ENCODE measurements at regions not wholly inside any gene's neighbourhood (a gene's known extent, or its start where the extent isn't known, plus 50 kb on each side); places are given as distances from the start of the nearest gene placed in this dataset.
A peak's percentile ranks its signal among the peaks of the same experiment; 100 is the strongest.

- no peak for DNase-seq
Measured at GRCh38 chr19:29293292-29293691, 80.3 kb upstream of the UQCRFS1 start.

- DNase-seq, result no peak
Measured at GRCh38 chr19:29293736-29294342, 80.9 kb upstream of the UQCRFS1 start.

- no peak for DNase-seq
Measured at GRCh38 chr19:29294343-29294811, 81.4 kb upstream of the UQCRFS1 start.

GRCh38 chr19:29295285-29295684 lies 82.3 kb upstream of the UQCRFS1 start:
- no peak for DNase-seq

- DNase-seq, result no peak
Measured at GRCh38 chr19:29297381-29297780, 84.4 kb upstream of the UQCRFS1 start.

GRCh38 chr19:29299416-29300380 lies 86.7 kb upstream of the UQCRFS1 start:
- no peak for DNase-seq

- DNase-seq, result no peak
Measured at GRCh38 chr19:29302002-29302928, 89.3 kb upstream of the UQCRFS1 start.

- no peak for DNase-seq
Measured at GRCh38 chr19:29303069-29303718, 90.2 kb upstream of the UQCRFS1 start.

GRCh38 chr19:29303719-29304090 lies 90.8 kb upstream of the UQCRFS1 start:
- DNase-seq, result no peak

GRCh38 chr19:29305268-29305667 lies 92.3 kb upstream of the UQCRFS1 start:
- DNase-seq, result no peak

- DNase-seq, result peak; percentile 74
Measured at GRCh38 chr19:29308977-29309590, 96.1 kb upstream of the UQCRFS1 start.

- DNase-seq, result no peak
Measured at GRCh38 chr19:29309637-29310036, 96.7 kb upstream of the UQCRFS1 start.

GRCh38 chr19:29311191-29311790 lies 98.3 kb upstream of the UQCRFS1 start:
- DNase-seq, result peak; percentile 73

GRCh38 chr19:29315556-29316190 lies 102.7 kb upstream of the UQCRFS1 start:
- DNase-seq, result no peak

- DNase-seq, result no peak
Measured at GRCh38 chr19:29318581-29318980, 105.6 kb upstream of the UQCRFS1 start.

- DNase-seq, result no peak
Measured at GRCh38 chr19:29320086-29320485, 107.1 kb upstream of the UQCRFS1 start.

- no peak for DNase-seq
Measured at GRCh38 chr19:29320618-29321017, 107.7 kb upstream of the UQCRFS1 start.

GRCh38 chr19:29321116-29321515 lies 108.2 kb upstream of the UQCRFS1 start:
- DNase-seq, result no peak

- DNase-seq, result no peak
Measured at GRCh38 chr19:29323021-29323430, 110.1 kb upstream of the UQCRFS1 start.

GRCh38 chr19:29323440-29324290 lies 110.7 kb upstream of the UQCRFS1 start:
- no peak for DNase-seq

All from NCI-H2107 (cell line).